HEK293 (cell line): ENCODE measurements at regions not wholly inside any gene's neighbourhood (a gene's known extent, or its start where the extent isn't known, plus 50 kb on each side); places are given as distances from the start of the nearest gene placed in this dataset.

Experiments used
- CTCF ChIA-PET: fragments of 350-600 bp; formaldehyde crosslinking; extraction: SDS; loops from one replicate; lab custom pipeline; 2021; ENCODE audit warnings: antibody characterized with exemption; lab: Yijun Ruan, JAX
- POLR2A ChIA-PET: fragments of 300-600 bp; formaldehyde crosslinking; extraction: SDS; loops from one replicate; lab custom pipeline; 2020; ENCODE audit warnings: antibody characterized with exemption, inconsistent platforms; lab: Yijun Ruan, JAX
- H3K27ac ChIP-seq: fragments of 200-500 bp; sonication (Bioruptor generic); 2 replicates; pipeline ENCODE4 v1.5.1; 2014; ENCODE audit warnings: low read depth, low read length, control low read depth, inconsistent platforms; ENCODE audit errors: extremely low read depth
- H3K36me3 ChIP-seq, 2 experiments: fragments of 200-500 bp in 1 of 2; sonication (Bioruptor generic) in 1 of 2; 1 replicate in 1 of 2; 2 replicates in 1 of 2; pipeline ENCODE4 v1.5.1; 2014 to 2017; ENCODE audit warnings: inconsistent platforms in 2 of 2, low read length in 2 of 2; ENCODE audit not compliant: control insufficient read depth in 2 of 2, insufficient read depth in 1 of 2
- H3K4me1 ChIP-seq: fragments of 200-500 bp; sonication (Bioruptor generic); 2 replicates; pipeline ENCODE4 v1.5.1; 2014; ENCODE audit warnings: mild to moderate bottlenecking, low read length, inconsistent platforms; ENCODE audit not compliant: control insufficient read depth, insufficient read depth
- H3K4me3 ChIP-seq: 2 replicates; pipeline ENCODE4 v1.5.1; 2011; ENCODE audit warnings: low read depth, mild to moderate bottlenecking, control low read depth, low read length, moderate library complexity
- H3K9me3 ChIP-seq: fragments of 200-500 bp; sonication (Bioruptor generic); 2 replicates; pipeline ENCODE4 v1.5.1; 2014; ENCODE audit warnings: low read depth, low read length, inconsistent platforms; ENCODE audit not compliant: control insufficient read depth, insufficient read depth
- GLI2 ChIP-seq: fragments of 450-650 bp; formaldehyde crosslinking; IDR thresholded peaks from 2 replicates; pipeline ENCODE4; 2017; ENCODE audit warnings: missing biosample characterization, missing genetic modification characterization, low read depth, borderline replicate concordance
- KLF16 ChIP-seq: fragments of 450-650 bp; formaldehyde crosslinking; IDR thresholded peaks from 2 replicates; pipeline ENCODE4 v1.5.1; 2017; ENCODE audit warnings: missing biosample characterization, missing genetic modification characterization
- KLF17 ChIP-seq: fragments of 450-650 bp; formaldehyde crosslinking; IDR thresholded peaks from 2 replicates; pipeline ENCODE4 v1.5.1; 2016; ENCODE audit warnings: missing biosample characterization, missing genetic modification characterization
- PBX3 ChIP-seq: sonication (generic); formaldehyde crosslinking; IDR thresholded peaks from 2 replicates; pipeline ENCODE4 v1.8.1; 2022; ENCODE audit warnings: mild to moderate bottlenecking, moderate library complexity, missing genetic modification reagents
- PRDM1 ChIP-seq: fragments of 450-650 bp; formaldehyde crosslinking; IDR thresholded peaks from 2 replicates; pipeline ENCODE4; 2016; ENCODE audit warnings: missing biosample characterization, missing genetic modification characterization
- WT1 ChIP-seq: fragments of 450-650 bp; formaldehyde crosslinking; IDR thresholded peaks from 2 replicates; pipeline ENCODE4 v1.5.1; 2016; ENCODE audit warnings: missing biosample characterization, missing genetic modification characterization
- YY2 ChIP-seq: fragments of 450-650 bp; formaldehyde crosslinking; IDR thresholded peaks from 2 replicates; pipeline ENCODE4 v1.5.1; 2016; ENCODE audit warnings: missing biosample characterization, missing genetic modification characterization
- ZBTB7A ChIP-seq: fragments of 450-650 bp; formaldehyde crosslinking; IDR thresholded peaks from 2 replicates; pipeline ENCODE4 v1.5.1; 2016; ENCODE audit warnings: low read depth, missing biosample characterization, missing genetic modification characterization
- ZNF112 ChIP-seq: fragments of 450-650 bp; formaldehyde crosslinking; IDR thresholded peaks from 2 replicates; pipeline ENCODE4 v1.5.0; 2017; ENCODE audit warnings: missing biosample characterization, missing genetic modification characterization
- ZNF121 ChIP-seq: fragments of 450-650 bp; formaldehyde crosslinking; IDR thresholded peaks from 2 replicates; pipeline ENCODE4 v1.5.1; 2016; ENCODE audit warnings: missing biosample characterization, missing genetic modification characterization
- ZNF280D ChIP-seq: fragments of 450-650 bp; formaldehyde crosslinking; IDR thresholded peaks from 2 replicates; pipeline ENCODE4 v1.5.1; 2016; ENCODE audit warnings: missing biosample characterization, missing genetic modification characterization
- ZNF394 ChIP-seq: fragments of 450-650 bp; formaldehyde crosslinking; IDR thresholded peaks from 2 replicates; pipeline ENCODE4 v1.5.1; 2016; ENCODE audit warnings: missing biosample characterization, missing genetic modification characterization, mild to moderate bottlenecking, moderate library complexity, borderline replicate concordance
- ZNF433 ChIP-seq: fragments of 450-650 bp; formaldehyde crosslinking; IDR thresholded peaks from 2 replicates; pipeline ENCODE4 v1.5.1; 2016; ENCODE audit warnings: missing biosample characterization, missing genetic modification characterization, low read depth
- ZNF48 ChIP-seq: fragments of 450-650 bp; formaldehyde crosslinking; IDR thresholded peaks from 2 replicates; pipeline ENCODE4 v1.5.1; 2016; ENCODE audit warnings: missing biosample characterization, missing genetic modification characterization
- ZNF560 ChIP-seq: fragments of 450-650 bp; formaldehyde crosslinking; IDR thresholded peaks from 2 replicates; pipeline ENCODE4 v1.5.1; 2017; ENCODE audit warnings: missing biosample characterization, missing genetic modification characterization, borderline replicate concordance
- ZNF621 ChIP-seq: fragments of 450-650 bp; formaldehyde crosslinking; IDR thresholded peaks from 2 replicates; pipeline ENCODE4 v1.5.1; 2017; ENCODE audit warnings: missing biosample characterization, missing genetic modification characterization
- ZNF623 ChIP-seq: fragments of 450-650 bp; formaldehyde crosslinking; IDR thresholded peaks from 2 replicates; pipeline ENCODE4 v1.5.1; 2016; ENCODE audit warnings: missing biosample characterization, missing genetic modification characterization
- ZNF629 ChIP-seq: fragments of 450-650 bp; formaldehyde crosslinking; IDR thresholded peaks from 2 replicates; pipeline ENCODE4 v1.5.1; 2017; ENCODE audit warnings: missing biosample characterization, missing genetic modification characterization
- ZNF639 ChIP-seq: fragments of 450-650 bp; formaldehyde crosslinking; IDR thresholded peaks from 2 replicates; pipeline ENCODE4 v1.5.1; 2016; ENCODE audit warnings: missing biosample characterization, missing genetic modification characterization

GRCh38 chr6:76779068-76779467 is 684.2 kb downstream of the HTR1B start:
- TF ChIP-seq ZNF121 = no peak
- TF ChIP-seq ZBTB7A (tag by site-specific recombination) = no peak
- no peak for TF ChIP-seq KLF17
- no peaks in the 10 kb centered on the region for H3K9me3 ChIP-seq
- no peak overlapping the region for H3K4me3 ChIP-seq
- H3K27ac ChIP-seq = no peak overlapping the region
- no peaks in the 10 kb centered on the region for H3K36me3 ChIP-seq
- CTCF ChIA-PET = interaction anchor here (0.5 to 1.0 kb wide), 2 partner anchors 27 to 57 kb away, joined by 3 read pairs; no protein-coding TSS in a partner anchor
- POLR2A ChIA-PET = no interaction called here
- no peaks in the 10 kb centered on the region for H3K4me1 ChIP-seq

- ChIA-PET CTCF (no interaction called here), POLR2A (no interaction called here)
- TF ChIP-seq ZNF621 (tag by site-specific recombination) (no peak), WT1 (tag by site-specific recombination) (no peak), YY2 (tag by site-specific recombination) (no peak), ZNF560 (tag by site-specific recombination) (no peak), ZNF112 (tag by site-specific recombination) (no peak), KLF17 (no peak), ZNF629 (no peak), KLF16 (no peak), ZNF433 (tag by site-specific recombination) (no peak), GLI2 (tag by site-specific recombination) (no peak), ZNF394 (tag by site-specific recombination) (no peak), PBX3 (no peak), PRDM1 (no peak), ZNF280D (no peak), ZNF639 (tag by site-specific recombination) (no peak), ZNF623 (no peak), ZNF48 (no peak)
- Histone ChIP-seq H3K27ac (no peak overlapping the region), H3K36me3 (no peaks in the 10 kb centered on the region), H3K4me3 (no peak overlapping the region), H3K4me1 (no peaks in the 10 kb centered on the region), H3K9me3 (no peaks in the 10 kb centered on the region)
Measured at GRCh38 chr6:76776876-76777275, 686.4 kb downstream of the HTR1B start.
